GM21529 (cell line): ENCODE measurements at regions not wholly inside any gene's neighbourhood (a gene's known extent, or its start where the extent isn't known, plus 50 kb on each side); places are given as distances from the start of the nearest gene placed in this dataset.
"Not testable (repeated sequence)": the region's sequence is repeated elsewhere in the genome, so short reads cannot be mapped to it uniquely, and the experiment has no call there.

Experiments
- ATAC-seq: cut with Tn5 transposase; IDR thresholded peaks from one replicate; pipeline ENCODE4 v1.9.1; 2021; ENCODE audit not compliant: unreplicated experiment

GRCh38 chr6:130700397-130700796 lies 126.8 kb upstream of the SMLR1 start:
- ATAC-seq: no peak

GRCh38 chr6:130708338-130708737 lies 118.9 kb upstream of the SMLR1 start:
- no peak for ATAC-seq

- not testable (repeated sequence) for ATAC-seq
These were observed 115.6 kb upstream of the SMLR1 start for GRCh38 chr6:130711641-130712040.

DNA sequence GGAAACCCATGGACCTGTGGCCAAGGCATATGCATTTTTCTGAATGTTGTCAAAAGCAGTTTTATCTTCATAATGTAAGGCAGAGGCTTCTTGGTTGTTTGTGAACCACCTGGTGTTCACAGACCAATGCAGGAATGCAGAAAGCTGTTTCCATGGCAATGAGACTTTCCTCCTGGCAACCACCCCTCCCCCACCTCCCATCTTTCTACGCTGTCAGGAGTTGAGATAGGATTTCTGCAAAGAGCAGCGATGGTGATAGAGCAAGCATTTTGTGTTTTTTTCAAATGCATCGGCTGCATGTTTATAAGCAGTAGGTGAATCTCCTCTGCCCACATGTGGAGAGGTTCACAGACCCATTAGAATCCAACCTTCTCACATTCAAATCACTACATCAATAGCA lies 114.1 kb upstream of the SMLR1 start:
- no peak for ATAC-seq

GRCh38 chr6:130715058-130715457 lies 112.1 kb upstream of the SMLR1 start:
- no peak for ATAC-seq

- ATAC-seq: no peak
These were observed 110.7 kb upstream of the SMLR1 start for GRCh38 chr6:130716466-130716865.

DNA sequence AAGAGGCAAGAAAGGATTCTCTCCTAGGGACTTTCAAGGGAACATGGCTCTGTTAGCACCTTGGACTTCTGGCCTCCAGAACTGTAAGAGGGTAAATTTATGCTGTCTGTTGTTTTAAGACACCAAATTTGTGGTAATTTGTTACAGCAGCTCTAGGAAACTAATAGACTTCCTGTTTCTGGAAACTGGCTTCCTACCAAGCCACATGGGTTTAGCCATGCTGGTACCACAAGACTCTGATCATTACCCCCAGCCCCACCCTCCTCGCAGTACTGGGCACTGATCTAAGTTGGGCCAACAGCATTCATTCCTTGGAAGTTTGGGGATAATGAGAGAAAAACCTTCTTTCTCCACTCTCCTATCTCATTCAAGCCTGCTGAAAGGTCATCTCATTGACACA lies 109.5 kb upstream of the SMLR1 start:
- no peak for ATAC-seq

- ATAC-seq: no peak
These were observed 107.0 kb upstream of the SMLR1 start for GRCh38 chr6:130720076-130720715.

DNA sequence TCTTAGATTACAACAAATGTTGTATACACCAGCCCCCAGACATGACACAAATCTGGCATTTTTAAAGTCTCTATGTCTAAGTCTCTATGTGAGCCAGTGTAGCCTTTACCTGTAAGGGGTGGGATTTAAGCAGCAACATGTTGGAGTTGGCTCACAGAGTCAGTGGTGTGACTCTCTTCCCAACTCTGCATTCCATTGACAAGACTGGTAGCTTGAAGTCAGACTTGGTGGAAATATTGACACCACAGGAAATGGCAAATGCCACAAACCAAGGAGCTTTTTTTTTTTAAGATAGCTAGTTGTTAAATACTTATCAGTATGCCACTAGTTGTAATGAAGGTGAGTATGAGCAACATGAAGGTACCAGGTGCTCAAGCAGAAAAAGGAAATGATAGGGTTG lies 103.1 kb upstream of the SMLR1 start:
- ATAC-seq: no peak

- no peak for ATAC-seq
These were observed 101.7 kb upstream of the SMLR1 start for GRCh38 chr6:130725551-130725950.

GRCh38 chr6:130728064-130728463 lies 99.1 kb upstream of the SMLR1 start:
- not testable (repeated sequence) for ATAC-seq

- ATAC-seq: no peak
These were observed 96.6 kb upstream of the SMLR1 start for GRCh38 chr6:130730600-130730999.

DNA sequence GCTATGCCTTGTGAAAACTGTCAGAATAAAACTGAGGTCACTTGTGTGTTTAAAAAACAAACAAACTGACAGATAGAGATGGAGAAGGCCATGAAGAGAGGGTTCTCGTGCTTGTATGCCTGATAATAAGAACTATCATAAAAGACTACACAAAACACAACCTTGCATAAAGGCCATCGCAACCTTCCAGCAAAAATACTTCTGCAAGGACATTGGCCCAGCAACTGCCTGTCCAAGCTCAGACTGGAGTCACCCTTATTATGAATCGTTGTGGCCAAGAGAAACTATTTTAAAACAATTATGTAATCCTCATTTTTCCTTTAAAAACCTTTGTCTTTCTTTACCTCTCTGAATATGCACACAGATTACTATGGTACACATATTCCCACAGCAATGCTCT lies 93.0 kb upstream of the SMLR1 start:
- ATAC-seq: no peak

DNA sequence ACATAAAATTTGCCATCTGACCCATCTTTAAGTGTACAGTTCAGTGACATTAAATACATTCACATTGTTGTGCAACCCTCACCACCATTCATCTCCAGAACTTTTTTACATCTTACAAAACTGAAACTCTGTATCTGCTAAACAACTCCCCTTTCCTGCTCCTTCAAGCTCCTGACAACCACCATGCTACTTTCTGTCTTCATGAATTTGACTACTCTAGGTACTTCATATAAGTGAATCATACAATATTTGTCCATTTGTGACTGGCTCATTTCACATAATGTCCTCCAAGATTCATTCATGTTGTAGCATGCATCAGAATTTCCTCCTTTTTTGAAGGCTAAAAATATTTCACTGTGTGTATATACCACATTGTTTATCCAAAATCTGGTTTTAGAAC lies 86.9 kb upstream of the SMLR1 start:
- no peak for ATAC-seq

- no peak for ATAC-seq
These were observed 85.0 kb upstream of the SMLR1 start for GRCh38 chr6:130742131-130742681.

GRCh38 chr6:130743175-130743574 lies 84.0 kb upstream of the SMLR1 start:
- ATAC-seq: no peak

- no peak for ATAC-seq
These were observed 82.4 kb upstream of the SMLR1 start for GRCh38 chr6:130744576-130745366.

- ATAC-seq: no peak
These were observed 79.2 kb upstream of the SMLR1 start for GRCh38 chr6:130748041-130748440.

DNA sequence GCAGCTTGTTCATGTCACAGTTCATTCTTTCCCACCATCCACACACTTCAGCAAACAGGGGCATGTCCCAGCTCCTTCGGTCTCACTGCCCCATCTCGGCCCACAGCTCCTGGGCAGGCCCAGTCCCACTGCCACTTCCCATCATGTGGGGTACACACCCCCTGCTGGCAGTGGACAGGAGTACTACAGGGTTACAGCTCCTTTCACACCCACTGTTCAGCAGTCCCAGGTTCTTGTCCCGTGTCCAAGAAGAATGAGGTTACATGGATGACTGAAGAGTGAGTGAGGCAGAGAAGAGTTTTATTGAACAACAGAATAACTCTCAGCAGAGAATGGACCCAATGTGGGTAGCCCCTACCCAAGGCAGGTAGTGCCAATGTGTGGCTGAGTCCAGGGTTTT lies 77.8 kb upstream of the SMLR1 start:
- ATAC-seq: no peak

GRCh38 chr6:130752267-130752666 lies 74.9 kb upstream of the SMLR1 start:
- no peak for ATAC-seq

DNA sequence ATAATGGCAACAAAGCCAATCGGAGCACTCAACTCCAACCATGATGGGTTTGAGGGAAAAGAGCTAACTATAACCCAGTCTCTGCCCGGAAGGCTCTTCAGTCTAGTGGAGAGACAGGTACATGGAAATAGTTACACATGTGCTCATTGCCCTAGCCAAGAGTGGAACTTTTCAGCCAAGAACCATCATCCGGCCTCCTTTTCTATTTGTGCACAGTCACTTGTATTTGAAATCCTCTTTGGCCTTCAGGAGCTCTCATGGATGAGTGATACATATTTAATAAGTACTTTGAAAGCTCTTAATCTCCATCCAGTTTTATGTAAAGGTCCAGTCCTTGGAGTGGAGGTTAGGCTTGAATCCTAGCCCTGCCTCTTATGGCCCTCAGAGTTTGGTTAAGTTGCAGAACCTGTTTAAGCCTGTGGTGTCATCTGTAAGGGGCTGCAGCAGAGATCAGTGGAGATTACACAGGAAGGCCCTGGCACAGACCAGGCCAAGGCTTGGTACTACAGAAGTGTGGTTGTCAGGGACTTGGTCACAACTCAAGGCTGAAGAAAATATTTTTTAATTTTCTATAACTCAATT lies 72.3 kb upstream of the SMLR1 start:
- ATAC-seq: no peak
